HG03520 (cell line): ENCODE measurements at regions not wholly inside any gene's neighbourhood (a gene's known extent, or its start where the extent isn't known, plus 50 kb on each side); places are given as distances from the start of the nearest gene placed in this dataset.

ENCODE experiments used
- ATAC-seq: cut with Tn5 transposase; IDR thresholded peaks from one replicate; pipeline ENCODE4 v1.9.1; 2021; ENCODE audit warnings: mild to moderate bottlenecking, moderate library complexity; ENCODE audit not compliant: unreplicated experiment

GRCh38 chr12:20278276-20278675 is 90.1 kb upstream of the PDE3A start:
- no peak for ATAC-seq

GRCh38 chr12:20280515-20280914 is 87.8 kb upstream of the PDE3A start:
- ATAC-seq, result no peak

- no peak for ATAC-seq
Observed at GRCh38 chr12:20282401-20282800, 85.9 kb upstream of the PDE3A start.

- ATAC-seq, result no peak
Observed at GRCh38 chr12:20283482-20283881, 84.9 kb upstream of the PDE3A start.

DNA sequence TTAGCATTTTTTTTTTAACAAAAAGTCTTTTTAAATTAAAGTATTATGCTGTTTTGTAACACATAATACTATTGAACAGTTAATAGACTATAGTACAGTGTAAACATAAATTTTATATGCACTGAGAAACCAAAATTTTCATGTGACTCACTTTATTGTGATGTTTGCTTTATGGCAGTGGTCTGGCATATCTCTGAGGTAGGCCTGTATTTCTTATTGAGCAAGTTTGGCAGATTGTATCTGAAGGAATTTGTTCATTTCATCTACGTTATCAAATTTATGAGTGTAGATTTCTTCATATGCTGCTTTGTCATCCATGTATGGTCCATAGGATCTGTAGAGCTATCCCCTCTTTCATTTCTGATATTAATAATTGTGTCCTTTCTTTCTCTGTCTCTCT is 78.8 kb upstream of the PDE3A start:
- no peak for ATAC-seq

GRCh38 chr12:20300457-20300856 is 67.9 kb upstream of the PDE3A start:
- no peak for ATAC-seq

DNA sequence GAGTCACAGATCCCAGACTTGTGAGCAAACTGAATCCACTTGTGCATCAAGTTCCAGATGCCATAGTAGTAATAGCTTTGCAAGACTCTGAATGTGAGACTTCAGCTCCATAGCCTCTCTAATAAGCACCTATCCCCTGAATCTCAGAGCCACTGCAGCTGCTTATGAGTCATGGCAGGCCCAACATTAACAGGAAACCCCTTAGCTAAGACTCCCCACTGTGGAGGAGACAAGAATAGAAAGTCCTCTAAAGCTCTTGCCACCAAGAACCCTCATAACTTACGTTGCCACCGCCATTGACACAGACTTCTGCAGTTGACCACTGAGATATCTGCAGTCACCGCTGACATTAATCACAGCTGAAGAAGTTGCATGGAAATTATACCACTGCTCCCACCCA is 62.9 kb upstream of the PDE3A start:
- ATAC-seq, result no peak

DNA sequence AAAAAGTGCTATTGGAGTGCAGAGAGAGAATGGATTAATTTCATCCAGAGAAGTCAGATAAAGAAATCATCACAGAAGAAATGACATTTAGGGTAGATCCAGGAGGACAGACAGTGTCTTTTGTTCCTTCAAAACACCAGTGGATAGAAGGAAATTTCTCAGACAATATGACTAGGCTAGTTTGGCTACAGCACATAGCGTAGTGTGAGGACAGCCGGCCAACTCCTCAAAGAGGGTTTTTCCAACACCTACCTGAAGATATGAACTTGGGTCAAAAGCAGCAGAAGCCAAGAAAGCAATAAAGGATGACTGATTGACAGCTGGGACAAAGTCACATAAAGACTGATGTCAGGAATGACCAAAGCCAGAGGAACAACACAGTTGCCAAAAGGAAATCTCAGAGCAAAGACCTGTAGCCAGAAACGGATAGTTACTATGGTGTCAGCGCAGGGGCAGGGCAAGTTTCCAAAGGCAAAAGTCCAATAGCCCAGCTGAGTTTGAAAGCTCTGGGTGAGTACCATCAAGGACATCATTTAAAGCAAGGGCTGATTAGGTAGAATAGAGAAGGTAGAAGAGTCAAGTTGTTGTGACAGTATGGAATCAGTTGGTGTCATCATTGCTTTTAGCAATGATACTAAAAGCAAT is 58.7 kb upstream of the PDE3A start:
- ATAC-seq, result no peak

DNA sequence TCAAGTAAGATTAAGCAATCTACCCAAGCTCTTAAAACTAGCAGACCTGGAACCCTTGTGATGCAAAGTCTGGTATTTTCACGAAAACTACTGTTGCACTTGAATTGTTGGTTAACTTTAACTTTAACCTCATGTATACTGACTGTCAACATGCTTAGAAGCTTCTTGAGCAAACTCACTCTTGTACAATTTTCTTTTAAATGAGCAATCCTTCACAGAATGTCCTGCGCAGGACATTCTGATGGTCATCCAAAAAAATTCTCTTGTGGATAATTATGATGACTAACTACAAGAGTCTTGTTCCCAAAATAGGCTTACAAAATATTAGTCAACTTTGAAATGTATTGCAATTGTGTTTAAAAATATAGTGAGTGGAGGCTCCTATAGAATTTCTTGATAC is 54.0 kb upstream of the PDE3A start:
- ATAC-seq, result no peak

- ATAC-seq, result no peak
Observed at GRCh38 chr12:20317554-20317953, 50.8 kb upstream of the PDE3A start.
